ENCODE measurements at regions not wholly inside any gene's neighbourhood (a gene's known extent, or its start where the extent isn't known, plus 50 kb on each side); places are given as distances from the start of the nearest gene placed in this dataset.
A peak's percentile ranks its signal among the peaks of the same experiment; 100 is the strongest.
"Not testable (repeated sequence)": the region's sequence is repeated elsewhere in the genome, so short reads cannot be mapped to it uniquely, and the experiment has no call there.

- Histone ChIP-seq H3K36me3 (replicated peaks in 1 of 2) (no peaks in the 10 kb centered on the region), H3K4me3 (no peak overlapping the region), H3K27ac (no peak overlapping the region), H3K9me3 (replicated peaks in 1 of 3) (no peaks in the 10 kb centered on the region), H3K27me3 (no peaks in the 10 kb centered on the region), H3K4me1 (replicated peaks in 1 of 2) (peaks cover 0 to 3% of the 10 kb centered on the region in 2 donors)
- 64 to 69% (median 67%) methylated on average over 8 of the region's 8 CpGs for WGBS, 4 donors
- DNase-seq: no peak
- TF ChIP-seq POLR2A (IDR thresholded peaks at IDR 0.05): no peak
- TF ChIP-seq CTCF (IDR thresholded peaks at IDR 0.05): no peak
- intact Hi-C loops (cut with DNase I): no loop called here
These were observed 236.8 kb upstream of the ATP5MC3 start for GRCh38 chr2:175418224-175418835.

GRCh38 chr2:175414882-175415487 lies 233.5 kb upstream of the ATP5MC3 start:
- peak; percentile 50 to 90 (median 76) for DNase-seq
- Histone ChIP-seq H3K4me3 (peak overlapping the region in 1 of 4 donors; percentile 15), H3K36me3 (replicated peaks in 1 of 2) (no peaks in the 10 kb centered on the region), H3K27me3 (no peaks in the 10 kb centered on the region), H3K27ac (no peak overlapping the region), H3K4me1 (replicated peaks in 1 of 2) (peaks cover 0 to 3% of the 10 kb centered on the region in 2 donors), H3K9me3 (replicated peaks in 1 of 3) (no peaks in the 10 kb centered on the region)
- intact Hi-C loops (cut with DNase I): no loop called here
- TF ChIP-seq CTCF (IDR thresholded peaks at IDR 0.05): peak; percentile 37 to 61 (median 57)
- TF ChIP-seq POLR2A (IDR thresholded peaks at IDR 0.05): no peak
- 17 to 22% (median 20%) methylated on average over 3 of the region's 3 CpGs for WGBS, 4 donors

- DNase-seq: no peak
- Histone ChIP-seq H3K4me3 (peak overlapping the region in 1 of 4 donors; percentile 15), H3K27me3 (no peaks in the 10 kb centered on the region), H3K4me1 (replicated peaks in 1 of 2) (peaks cover 0 to 3% of the 10 kb centered on the region in 2 donors), H3K27ac (no peak overlapping the region), H3K36me3 (replicated peaks in 1 of 2) (no peaks in the 10 kb centered on the region), H3K9me3 (replicated peaks in 1 of 3) (no peaks in the 10 kb centered on the region)
- WGBS, 4 donors: 68 to 71% (median 70%) methylated on average over 5 of the region's 5 CpGs
- intact Hi-C loops (cut with DNase I): no loop called here
- TF ChIP-seq POLR2A (IDR thresholded peaks at IDR 0.05) (no peak), CTCF (IDR thresholded peaks at IDR 0.05) (no peak)
These were observed 232.8 kb upstream of the ATP5MC3 start for GRCh38 chr2:175414191-175414881.

- intact Hi-C loops (cut with DNase I); H3K27ac ChIP-seq; H3K4me1 ChIP-seq (replicated peaks in 1 of 2); H3K4me3 ChIP-seq; H3K36me3 ChIP-seq (replicated peaks in 1 of 2); H3K27me3 ChIP-seq; H3K9me3 ChIP-seq (replicated peaks in 1 of 3); DNase-seq: not testable (repeated sequence)
- 73 to 76% methylated on average over 1 of the region's 1 CpG; no CpG with 5 or more reads in 2 of the 4 donors for WGBS, 4 donors
These were observed 229.4 kb upstream of the ATP5MC3 start for GRCh38 chr2:175410941-175411340.
